OCI-LY7 (cell line): ENCODE measurements at regions not wholly inside any gene's neighbourhood (a gene's known extent, or its start where the extent isn't known, plus 50 kb on each side); places are given as distances from the start of the nearest gene placed in this dataset.

ENCODE experiments used
- BruUV-seq: library from RNA; stranded (reverse); fragments of 400-500 nt; replicated peaks from 2 replicates; lab custom pipeline; 2021; lab: Mats Ljungman, UMichigan
- CTCF ChIA-PET: fragments of 300-600 bp; sonication (Branson Sonifier 250); formaldehyde crosslinking; loops from one replicate; lab custom pipeline; 2022; ENCODE audit warnings: antibody characterized with exemption; ENCODE audit not compliant: unreplicated experiment; lab: Charles Lee
- POLR2A ChIA-PET: fragments of 300-600 bp; sonication (Branson Sonifier 250); formaldehyde crosslinking; loops from one replicate; lab custom pipeline; 2022; ENCODE audit warnings: antibody characterized with exemption; lab: Charles Lee
- DNase-seq: peaks from one replicate; pipeline ENCODE4 v3.0.0-alpha.2; 2015; ENCODE audit warnings: low spot score
- H2AFZ ChIP-seq: fragments of 200-600 bp; sonication (generic), shearing (Covaris generic); 2 replicates; pipeline ENCODE4 v1.6.1; 2014; ENCODE audit warnings: mild to moderate bottlenecking, antibody characterized with exemption, low read length, moderate library complexity
- H3K27ac ChIP-seq: fragments of 200-600 bp; sonication (generic); 2 replicates; pipeline ENCODE4 v1.5.1; 2014; ENCODE audit warnings: mixed run types, low read depth, mild to moderate bottlenecking, moderate library complexity, low read length, inconsistent platforms; ENCODE audit not compliant: poor library complexity, severe bottlenecking
- H3K36me3 ChIP-seq: fragments of 200-600 bp; sonication (generic); 2 replicates; pipeline ENCODE4 v1.6.1; 2014; ENCODE audit warnings: mild to moderate bottlenecking, antibody characterized with exemption, low read length, moderate library complexity, mixed read lengths; ENCODE audit not compliant: insufficient read depth
- H3K4me1 ChIP-seq: fragments of 200-600 bp; sonication (generic); 2 replicates; pipeline ENCODE4 v1.5.1; 2014; ENCODE audit warnings: mild to moderate bottlenecking, low read length; ENCODE audit not compliant: insufficient read depth, poor library complexity, severe bottlenecking
- H3K4me2 ChIP-seq: fragments of 200-600 bp; sonication (generic); 2 replicates; pipeline ENCODE4 v1.6.1; 2014; ENCODE audit warnings: mild to moderate bottlenecking, low read length
- H3K4me3 ChIP-seq: fragments of 200-600 bp; sonication (generic); 2 replicates; pipeline ENCODE4 v1.5.1; 2014; ENCODE audit warnings: mild to moderate bottlenecking, low read depth, low read length; ENCODE audit not compliant: poor library complexity, severe bottlenecking
- H3K79me2 ChIP-seq: fragments of 200-600 bp; sonication (generic); 2 replicates; pipeline ENCODE4 v1.6.1; 2016; ENCODE audit warnings: low read depth, mild to moderate bottlenecking, low read length, moderate library complexity, mixed read lengths; ENCODE audit not compliant: insufficient read depth
- H3K9me2 ChIP-seq: fragments of 200-600 bp; sonication (generic); 2 replicates; pipeline ENCODE4 v1.6.1; 2016; ENCODE audit warnings: mild to moderate bottlenecking, low read length, mixed read lengths; ENCODE audit not compliant: insufficient read depth
- H3K9me3 ChIP-seq: fragments of 200-600 bp; sonication (generic); 2 replicates; pipeline ENCODE4 v1.6.1; 2014; ENCODE audit warnings: mild to moderate bottlenecking, mixed run types, low read length, mixed read lengths
- H4K20me1 ChIP-seq: fragments of 200-600 bp; sonication (generic); 2 replicates; pipeline ENCODE4 v1.6.1; 2014; ENCODE audit warnings: mild to moderate bottlenecking, antibody characterized with exemption, low read length, moderate library complexity, mixed read lengths; ENCODE audit not compliant: insufficient read depth
- EZH2phosphoT487 ChIP-seq: fragments of 200-600 bp; sonication (generic); IDR thresholded peaks from 2 replicates; pipeline ENCODE4 v1.6.1; 2018; ENCODE audit warnings: low read depth, borderline replicate concordance, mild to moderate bottlenecking, mixed run types, antibody characterized with exemption, low read length, moderate library complexity, mixed read lengths
- intact Hi-C: fragments of 100-400 bp; cut with micrococcal nuclease; formaldehyde crosslinking; loops from one replicate; pipeline ENCODE4 v1.10.0; 2022; ENCODE audit not compliant: unreplicated experiment
- TF ChIP-seq, protein P1 (sequence below): fragments of 200-600 bp; sonication (generic); conservative IDR thresholded peaks from 2 replicates; pipeline ENCODE4 v1.5.1; 2014; ENCODE audit warnings: mild to moderate bottlenecking, antibody characterized with exemption, low read length, moderate library complexity, mixed read lengths

DNA sequence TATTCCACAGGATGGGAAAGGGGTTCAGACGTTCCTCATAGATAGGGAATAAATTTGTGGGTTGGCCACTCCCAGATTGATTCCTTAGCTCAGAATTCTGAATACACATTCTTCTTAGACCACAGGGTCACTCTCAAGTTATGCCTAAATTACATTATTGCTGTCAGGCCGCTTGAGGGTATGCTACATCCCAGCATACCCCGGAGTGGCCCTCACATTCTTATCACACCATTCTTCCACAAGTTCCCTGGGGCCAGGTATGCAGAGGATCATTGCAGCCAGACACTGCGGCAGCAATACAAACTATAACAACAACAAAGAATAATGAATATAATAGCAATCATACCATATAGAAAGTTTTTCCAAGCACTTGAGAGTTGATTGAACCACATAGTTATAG lies 237.9 kb upstream of the SOX4 start:
- H2AFZ ChIP-seq: no peak overlapping the region
- H3K79me2 ChIP-seq: no peaks in the 10 kb centered on the region
- H3K9me3 ChIP-seq: no peaks in the 10 kb centered on the region
- no peak overlapping the region for H3K27ac ChIP-seq
- no peaks in the 10 kb centered on the region for H3K4me1 ChIP-seq
- intact Hi-C loops: no loop called here
- no peaks in the 10 kb centered on the region for H3K36me3 ChIP-seq
- ChIA-PET CTCF (interaction anchor here (0.5 kb wide), 1 partner anchor 108 kb away, joined by 3 read pairs; no protein-coding TSS in a partner anchor), POLR2A (no interaction called here)
- no peaks in the 10 kb centered on the region for H4K20me1 ChIP-seq
- H3K4me3 ChIP-seq: no peak overlapping the region
- H3K9me2 ChIP-seq: no peaks in the 10 kb centered on the region
- no peak for DNase-seq
- BruUV-seq: no TSS peak
- TF ChIP-seq EZH2phosphoT487: no peak
- TF ChIP-seq, protein P1, sequence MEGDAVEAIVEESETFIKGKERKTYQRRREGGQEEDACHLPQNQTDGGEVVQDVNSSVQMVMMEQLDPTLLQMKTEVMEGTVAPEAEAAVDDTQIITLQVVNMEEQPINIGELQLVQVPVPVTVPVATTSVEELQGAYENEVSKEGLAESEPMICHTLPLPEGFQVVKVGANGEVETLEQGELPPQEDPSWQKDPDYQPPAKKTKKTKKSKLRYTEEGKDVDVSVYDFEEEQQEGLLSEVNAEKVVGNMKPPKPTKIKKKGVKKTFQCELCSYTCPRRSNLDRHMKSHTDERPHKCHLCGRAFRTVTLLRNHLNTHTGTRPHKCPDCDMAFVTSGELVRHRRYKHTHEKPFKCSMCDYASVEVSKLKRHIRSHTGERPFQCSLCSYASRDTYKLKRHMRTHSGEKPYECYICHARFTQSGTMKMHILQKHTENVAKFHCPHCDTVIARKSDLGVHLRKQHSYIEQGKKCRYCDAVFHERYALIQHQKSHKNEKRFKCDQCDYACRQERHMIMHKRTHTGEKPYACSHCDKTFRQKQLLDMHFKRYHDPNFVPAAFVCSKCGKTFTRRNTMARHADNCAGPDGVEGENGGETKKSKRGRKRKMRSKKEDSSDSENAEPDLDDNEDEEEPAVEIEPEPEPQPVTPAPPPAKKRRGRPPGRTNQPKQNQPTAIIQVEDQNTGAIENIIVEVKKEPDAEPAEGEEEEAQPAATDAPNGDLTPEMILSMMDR: no peak
- H3K4me2 ChIP-seq: no peak overlapping the region

DNA sequence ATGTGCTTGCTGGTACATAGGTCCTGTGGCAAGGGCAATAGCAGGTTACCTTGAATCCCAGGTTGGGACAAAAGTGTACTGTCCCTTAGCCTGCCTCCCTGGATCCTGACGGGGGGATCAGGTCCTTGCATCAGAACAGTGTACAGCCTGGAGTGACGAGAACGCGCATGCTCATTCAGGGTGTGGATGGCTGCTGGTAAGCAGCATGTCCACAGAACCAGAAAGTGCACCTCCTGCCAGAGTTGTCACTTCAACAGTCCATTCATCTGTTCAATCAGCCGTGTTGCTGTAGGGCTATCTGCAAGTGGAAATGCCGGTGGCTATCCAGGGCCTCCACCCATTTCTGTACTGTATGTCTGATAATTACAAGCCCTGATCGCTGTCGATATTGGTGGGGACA lies 236.3 kb upstream of the SOX4 start:
- Histone ChIP-seq H3K9me3 (no peaks in the 10 kb centered on the region), H3K27ac (no peak overlapping the region), H3K79me2 (no peaks in the 10 kb centered on the region), H3K36me3 (no peaks in the 10 kb centered on the region), H3K4me1 (no peaks in the 10 kb centered on the region), H3K4me2 (no peak overlapping the region), H2AFZ (no peak overlapping the region), H3K4me3 (no peak overlapping the region), H3K9me2 (no peaks in the 10 kb centered on the region), H4K20me1 (no peaks in the 10 kb centered on the region)
- CTCF ChIA-PET: no interaction called here
- TF ChIP-seq, protein P1: no peak
- TF ChIP-seq EZH2phosphoT487: no peak
- intact Hi-C loops: no loop called here
- POLR2A ChIA-PET: no interaction called here
- BruUV-seq: no TSS peak
- no peak for DNase-seq

DNA sequence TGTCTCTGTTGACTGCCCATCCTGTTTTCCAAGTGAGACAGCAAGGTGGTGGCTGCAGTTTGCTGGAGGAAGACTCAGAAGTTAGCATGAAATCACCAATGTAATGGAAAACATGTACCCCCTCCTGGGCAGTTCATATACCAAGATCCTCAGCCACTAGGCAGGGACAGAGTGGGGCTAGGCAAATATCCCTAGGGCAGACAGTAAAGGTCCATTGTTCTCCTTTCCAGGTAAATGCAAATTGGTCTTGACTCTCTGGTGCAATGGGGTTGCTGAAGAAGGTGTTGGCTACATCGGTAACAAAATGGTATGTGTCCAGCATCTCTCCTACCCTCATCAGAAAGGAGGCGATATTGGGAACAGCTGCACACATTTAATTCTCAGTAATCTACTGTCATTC lies 233.6 kb upstream of the SOX4 start:
- CTCF ChIA-PET: no interaction called here
- BruUV-seq: no TSS peak
- no peak for TF ChIP-seq EZH2phosphoT487
- TF ChIP-seq, protein P1: no peak
- no peaks in the 10 kb centered on the region for H3K36me3 ChIP-seq
- no peaks in the 10 kb centered on the region for H3K4me1 ChIP-seq
- H3K9me2 ChIP-seq: no peaks in the 10 kb centered on the region
- H3K9me3 ChIP-seq: no peaks in the 10 kb centered on the region
- no peak for DNase-seq
- H3K4me2 ChIP-seq: no peak overlapping the region
- POLR2A ChIA-PET: no interaction called here
- H3K79me2 ChIP-seq: no peaks in the 10 kb centered on the region
- no peak overlapping the region for H2AFZ ChIP-seq
- intact Hi-C loops: no loop called here
- no peak overlapping the region for H3K4me3 ChIP-seq
- H4K20me1 ChIP-seq: no peaks in the 10 kb centered on the region
- no peak overlapping the region for H3K27ac ChIP-seq
